Stomach (tissue), 8 donors: ENCODE measurements at regions not wholly inside any gene's neighbourhood (a gene's known extent, or its start where the extent isn't known, plus 50 kb on each side); places are given as distances from the start of the nearest gene placed in this dataset.

ENCODE experiments used
- DNase-seq, 2 donors: peaks; one replicate each; pipeline versions ENCODE4 v3.0.0 to v3.0.0-alpha.2; 2013 to 2019
- H3K27ac ChIP-seq, 5 donors: fragments of 200-600 bp in 4 of 5; sonication (generic) in 4 of 5; one replicate each; pipeline ENCODE4 v1.5.1; 2013 to 2019; ENCODE audit warnings: mild to moderate bottlenecking in 1 of 5, moderate library complexity in 1 of 5
- H3K27me3 ChIP-seq, 3 donors: fragments of 200-600 bp; sonication (generic); one replicate each; pipeline ENCODE4 v1.5.1; 2017 to 2019; ENCODE audit warnings: mixed run types in 1 of 3
- H3K36me3 ChIP-seq, 4 donors: fragments of 200-600 bp; sonication (generic); 1 replicate in 3 of 4; 2 replicates in 1 of 4; pipeline ENCODE4 v1.5.1; 2016 to 2019
- H3K4me1 ChIP-seq, 4 donors: fragments of 200-600 bp; sonication (generic); one replicate each; pipeline ENCODE4 v1.5.1; 2016 to 2019
- H3K4me3 ChIP-seq, 4 donors: fragments of 200-600 bp; sonication (generic) in 3 of 4; one replicate each; pipeline ENCODE4 v1.5.1; 2016 to 2019; ENCODE audit warnings: mild to moderate bottlenecking in 1 of 4
- H3K9me3 ChIP-seq, 4 donors: fragments of 200-600 bp; sonication (generic); one replicate each; pipeline ENCODE4 v1.5.1; 2016 to 2019
- CTCF ChIP-seq, 7 experiments: fragments of 450-650 bp in 4 of 7; fragments of 200-600 bp in 3 of 7; sonication (generic) in 3 of 7; IDR thresholded peaks; one replicate each; pipeline ENCODE4 v1.5.1; 2016 to 2019; ENCODE audit warnings: antibody characterized with exemption in 7 of 7, control low read depth in 2 of 7, mild to moderate bottlenecking in 1 of 7
- EP300 ChIP-seq: sonication (generic); formaldehyde crosslinking; IDR thresholded peaks from one replicate; pipeline ENCODE4 v1.6.1; 2017; ENCODE audit warnings: antibody characterized with exemption
- POLR2A ChIP-seq, 4 donors: fragments of 450-650 bp; IDR thresholded peaks; one replicate each; pipeline ENCODE4 v1.6.1; 2016; ENCODE audit warnings: antibody characterized with exemption in 4 of 4, control low read depth in 2 of 4, mild to moderate bottlenecking in 1 of 4, moderate library complexity in 1 of 4
- POLR2AphosphoS5 ChIP-seq, 3 donors: sonication (generic); formaldehyde crosslinking; IDR thresholded peaks; one replicate each; pipeline ENCODE4 v1.6.1; 2016; ENCODE audit warnings: antibody characterized with exemption in 3 of 3
- WGBS, 5 donors: extraction: QIAGEN DNeasy Blood & Tissue Kit in 3 of 5; methylation state at CpG; one replicate each; pipeline versions ENCODE4 v1.1.5 to v1.1.7; 2013 to 2018; 5-methylcytosine and 5-hydroxymethylcytosine counted together
- intact Hi-C: fragments of 100-400 bp; cut with DNase I; formaldehyde crosslinking; loops from one replicate; pipeline ENCODE4 v1.15.1; 2023; ENCODE audit warnings: low total_unique reads
- donor health status: healthy with polysubstance abuse.
- donor health status: Bipolar disorder and iron deficiency.
- donor health status: healthy.

- intact Hi-C loops: no loop called here
- DNase-seq: no peak
- H3K27ac ChIP-seq: no peak overlapping the region
- no peaks in the 10 kb centered on the region for H3K9me3 ChIP-seq
- H3K27me3 ChIP-seq: no peaks in the 10 kb centered on the region
- 82 to 89% (median 86%) methylated on average over 2 of the region's 2 CpGs for WGBS, 5 donors
- no peak for TF ChIP-seq POLR2A (IDR thresholded peaks at IDR 0.05)
- no peak for TF ChIP-seq POLR2AphosphoS5 (IDR thresholded peaks at IDR 0.05)
- no peak for TF ChIP-seq CTCF (IDR thresholded peaks at IDR 0.05)
- TF ChIP-seq EP300: no peak
- H3K4me1 ChIP-seq: peaks cover 0 to 11% (median 3%) of the 10 kb centered on the region in 4 donors
- no peak overlapping the region for H3K4me3 ChIP-seq
- no peaks in the 10 kb centered on the region for H3K36me3 ChIP-seq
These were observed 100.8 kb upstream of the PIAS1 start for GRCh38 chr15:67953299-67953698.

GRCh38 chr15:67955252-67955651 lies 98.9 kb upstream of the PIAS1 start:
- H3K27ac ChIP-seq: peak overlapping the region in 2 of 5 donors; percentile 12 to 74

GRCh38 chr15:67957435-67958132 lies 96.5 kb upstream of the PIAS1 start:
- Histone ChIP-seq H3K4me3 (no peak overlapping the region), H3K9me3 (no peaks in the 10 kb centered on the region), H3K27me3 (no peaks in the 10 kb centered on the region), H3K36me3 (no peaks in the 10 kb centered on the region), H3K27ac (no peak overlapping the region), H3K4me1 (peaks cover 0 to 30% (median 13%) of the 10 kb centered on the region in 4 donors)
- WGBS, 5 donors: 44 to 91% (median 67%) methylated on average over 2 of the region's 2 CpGs
- TF ChIP-seq EP300 (no peak), POLR2AphosphoS5 (IDR thresholded peaks at IDR 0.05) (no peak), POLR2A (IDR thresholded peaks at IDR 0.05) (no peak), CTCF (IDR thresholded peaks at IDR 0.05) (no peak)
- no peak for DNase-seq
- intact Hi-C loops: no loop called here

More at GRCh38 chr15:67955252-67955651, 98.9 kb upstream of the PIAS1 start:
- intact Hi-C loops: no loop called here
- no peaks in the 10 kb centered on the region for H3K27me3 ChIP-seq
- no peaks in the 10 kb centered on the region for H3K36me3 ChIP-seq
- peaks cover 0 to 11% (median 3%) of the 10 kb centered on the region in 4 donors for H3K4me1 ChIP-seq
- no peaks in the 10 kb centered on the region for H3K9me3 ChIP-seq
- H3K4me3 ChIP-seq: no peak overlapping the region
- TF ChIP-seq POLR2A (IDR thresholded peaks at IDR 0.05) (no peak), POLR2AphosphoS5 (IDR thresholded peaks at IDR 0.05) (no peak), EP300 (no peak), CTCF (IDR thresholded peaks at IDR 0.05) (no peak)
- no peak for DNase-seq
- WGBS, 5 donors: 72 to 88% (median 78%) methylated on average over 6 of the region's 6 CpGs

- Histone ChIP-seq H3K9me3 (no peaks in the 10 kb centered on the region), H3K36me3 (no peaks in the 10 kb centered on the region), H3K27ac (peak overlapping the region in 4 of 5 donors; percentile 17 to 66 (median 34)), H3K27me3 (no peaks in the 10 kb centered on the region), H3K4me1 (peaks cover 11 to 20% (median 16%) of the 10 kb centered on the region in 4 donors), H3K4me3 (peak overlapping the region; percentile 38 to 49 (median 39))
- TF ChIP-seq EP300 (no peak), POLR2AphosphoS5 (IDR thresholded peaks at IDR 0.05) (no peak), POLR2A (IDR thresholded peaks at IDR 0.05) (no peak), CTCF (IDR thresholded peaks at IDR 0.05) (peak in 1 of 7 experiments; percentile 10)
- 4 to 9% (median 7%) methylated on average over 24 to 30 of the region's 30 CpGs for WGBS, 5 donors
- intact Hi-C loops: no loop called here
- peak; percentile 76 to 92 for DNase-seq
These were observed 86.2 kb upstream of the PIAS1 start for GRCh38 chr15:67967871-67968431.
